ENCODE measurements at regions not wholly inside any gene's neighbourhood (a gene's known extent, or its start where the extent isn't known, plus 50 kb on each side); places are given as distances from the start of the nearest gene placed in this dataset.

DNA sequence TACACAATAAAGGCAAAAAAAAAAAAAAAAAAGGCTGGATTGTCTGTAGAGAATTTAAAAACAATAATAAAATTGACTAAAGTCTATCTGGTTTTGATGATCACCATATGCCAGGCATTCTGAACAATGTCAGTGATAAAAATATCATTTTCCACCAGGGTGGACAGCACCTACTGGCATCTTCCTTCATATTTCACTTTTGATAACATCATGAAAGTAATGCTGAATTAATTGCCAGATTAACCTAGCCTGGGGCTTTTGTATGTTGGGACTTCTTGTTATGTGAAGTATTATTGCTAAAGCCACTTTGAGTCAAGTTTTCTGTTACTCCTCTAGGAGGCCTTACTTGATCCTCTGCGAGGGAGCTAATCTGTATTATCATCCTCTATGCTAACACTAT lies 73.8 kb upstream of the FAM98A start:
- Histone ChIP-seq H3K56ac (replicated peaks; ENCODE audit: insufficient read length, low read depth, low read length) (no peak overlapping the region), H3K9ac (replicated peaks in 1 of 4; ENCODE audit: extremely low read depth in 1 of 4, low read depth in 3 of 4, low read length in 3 of 4) (no peak overlapping the region), H4K20me1 (replicated peaks in 1 of 2; ENCODE audit: control insufficient read depth in 1 of 2, insufficient read depth in 2 of 2, low read length in 2 of 2) (no peaks in the 10 kb centered on the region), H2BK120ac (replicated peaks; ENCODE audit: low read depth, low read length) (no peak overlapping the region), H2BK20ac (ENCODE audit: low read length) (no peak overlapping the region), H3K27me3 (replicated peaks in 1 of 4; ENCODE audit: control insufficient read depth in 3 of 4, extremely low read depth in 1 of 4, insufficient read depth in 3 of 4, low read length in 3 of 4) (no peaks in the 10 kb centered on the region), H3K36me3 (ENCODE audit: control insufficient read depth in 2 of 4, insufficient read depth in 4 of 4, low read length in 3 of 4) (no peaks in the 10 kb centered on the region), H2BK15ac (ENCODE audit: low read length) (no peak overlapping the region), H3K4me2 (ENCODE audit: insufficient read depth in 1 of 2, low read depth in 2 of 2, low read length in 2 of 2) (no peak overlapping the region), H3K23ac (ENCODE audit: insufficient read length) (no peak overlapping the region), H3K4ac (replicated peaks; ENCODE audit: insufficient read length, low read depth, low read length) (no peak overlapping the region), H2BK5ac (ENCODE audit: low read depth, low read length) (no peak overlapping the region), H3K79me2 (ENCODE audit: control insufficient read depth in 1 of 2, insufficient read depth in 2 of 2, low read length in 2 of 2) (no peaks in the 10 kb centered on the region), H4K91ac (replicated peaks; ENCODE audit: insufficient read length, low read length) (no peak overlapping the region), H4K5ac (ENCODE audit: insufficient read length, low read depth, low read length) (no peak overlapping the region), H3K14ac (ENCODE audit: insufficient read length) (no peak overlapping the region), H3K79me1 (ENCODE audit: low read depth, low read length) (no peaks in the 10 kb centered on the region), H3K18ac (ENCODE audit: extremely low read depth, low read length) (no peak overlapping the region), H3K9me3 (ENCODE audit: insufficient read depth in 2 of 2, low read depth in 1 of 2, low read length in 1 of 2) (no peaks in the 10 kb centered on the region), H3K4me3 (ENCODE audit: extremely low read depth in 1 of 4, insufficient read depth in 2 of 4, low read depth in 3 of 4, low read length in 4 of 4) (no peak overlapping the region), H4K8ac (ENCODE audit: extremely low read depth, insufficient read depth, low read length) (no peak overlapping the region), H3K27ac (ENCODE audit: low read depth, low read length) (no peak overlapping the region), H3K23me2 (ENCODE audit: low read depth, low read length) (no peaks in the 10 kb centered on the region), H2AK5ac (ENCODE audit: low read depth, low read length) (no peak overlapping the region), H2BK12ac (ENCODE audit: low read depth, low read length) (no peak overlapping the region), H3K4me1 (replicated peaks in 1 of 4; ENCODE audit: control insufficient read depth in 3 of 4, insufficient read depth in 4 of 4, low read length in 3 of 4) (peaks cover 0 to 1% (median 0%) of the 10 kb centered on the region in 4 experiments; a peak in 1 of 7 replicates), H2AFZ (ENCODE audit: low read length) (no peak overlapping the region)
- DNase-seq (ENCODE audit: low read depth in 1 of 2, low spot score in 2 of 2) (no peak), FAIRE-seq (peak; percentile 39)
- 93% methylated on average over 1 of the region's 1 CpG; no CpG with 5 or more reads in 1 of the 2 experiments for WGBS, 2 experiments (ENCODE audit: extremely low coverage in 1 of 2, insufficient coverage in 1 of 2, insufficient read length in 1 of 2, insufficient replicate concordance in 2 of 2, low coverage in 1 of 2, low lambda C conversion rate in 2 of 2, missing lambda C conversion rate in 1 of 2)
- TF ChIP-seq TAF1 (IDR thresholded peaks at IDR 0.05; ENCODE audit: low read depth, low read length) (no peak), HDAC6 (IDR thresholded peaks at IDR 0.05; ENCODE audit: low read depth, low read length) (no peak), FOSL1 (IDR thresholded peaks at IDR 0.05; ENCODE audit: insufficient read depth, low read depth, low read length) (no peak), EP300 (IDR thresholded peaks at IDR 0.05; ENCODE audit: borderline replicate concordance in 1 of 2, low read depth in 2 of 2, low read length in 2 of 2) (no peak)
- TF ChIP-seq, protein P1, sequence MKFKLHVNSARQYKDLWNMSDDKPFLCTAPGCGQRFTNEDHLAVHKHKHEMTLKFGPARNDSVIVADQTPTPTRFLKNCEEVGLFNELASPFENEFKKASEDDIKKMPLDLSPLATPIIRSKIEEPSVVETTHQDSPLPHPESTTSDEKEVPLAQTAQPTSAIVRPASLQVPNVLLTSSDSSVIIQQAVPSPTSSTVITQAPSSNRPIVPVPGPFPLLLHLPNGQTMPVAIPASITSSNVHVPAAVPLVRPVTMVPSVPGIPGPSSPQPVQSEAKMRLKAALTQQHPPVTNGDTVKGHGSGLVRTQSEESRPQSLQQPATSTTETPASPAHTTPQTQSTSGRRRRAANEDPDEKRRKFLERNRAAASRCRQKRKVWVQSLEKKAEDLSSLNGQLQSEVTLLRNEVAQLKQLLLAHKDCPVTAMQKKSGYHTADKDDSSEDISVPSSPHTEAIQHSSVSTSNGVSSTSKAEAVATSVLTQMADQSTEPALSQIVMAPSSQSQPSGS (IDR thresholded peaks at IDR 0.05; ENCODE audit: low read length), result no peak
- ChIA-PET CTCF (ENCODE audit: partially characterized antibody) (interaction anchor here (1.2 to 1.4 kb wide), 3 partner anchors 9 to 138 kb away, joined by 3 to 4 read pairs (median 3); no protein-coding TSS in a partner anchor), POLR2A (ENCODE audit: partially characterized antibody) (no interaction called here)

Measured in H1 (cell line).